NCI-H1048 (cell line): ENCODE measurements at regions not wholly inside any gene's neighbourhood (a gene's known extent, or its start where the extent isn't known, plus 50 kb on each side); places are given as distances from the start of the nearest gene placed in this dataset.

Experiments
- DNase-seq: peaks from one replicate; lab custom pipeline; 2025; lab: John Stamatoyannopoulos, UW

GRCh38 chr15:91522605-91523332, 330.7 kb upstream of the SLCO3A1 start:
- DNase-seq: no peak

- DNase-seq: no peak
These were observed 329.9 kb upstream of the SLCO3A1 start for GRCh38 chr15:91523596-91523995.

- DNase-seq: no peak
These were observed 329.0 kb upstream of the SLCO3A1 start for GRCh38 chr15:91524534-91524933.

GRCh38 chr15:91525751-91526150, 327.8 kb upstream of the SLCO3A1 start:
- DNase-seq: no peak

GRCh38 chr15:91526424-91526823, 327.1 kb upstream of the SLCO3A1 start:
- DNase-seq: no peak

- DNase-seq: no peak
These were observed 324.7 kb upstream of the SLCO3A1 start for GRCh38 chr15:91528801-91529200.

GRCh38 chr15:91529534-91529933, 324.0 kb upstream of the SLCO3A1 start:
- DNase-seq: no peak

GRCh38 chr15:91530279-91530678, 323.2 kb upstream of the SLCO3A1 start:
- DNase-seq: no peak

GRCh38 chr15:91530956-91531582, 322.4 kb upstream of the SLCO3A1 start:
- DNase-seq: no peak

GRCh38 chr15:91534235-91534634, 319.3 kb upstream of the SLCO3A1 start:
- no peak for DNase-seq

- DNase-seq: no peak
These were observed 318.5 kb upstream of the SLCO3A1 start for GRCh38 chr15:91534976-91535375.

- no peak for DNase-seq
These were observed 317.5 kb upstream of the SLCO3A1 start for GRCh38 chr15:91535856-91536500.

- DNase-seq: no peak
These were observed 315.7 kb upstream of the SLCO3A1 start for GRCh38 chr15:91537856-91538255.

- no peak for DNase-seq
These were observed 314.7 kb upstream of the SLCO3A1 start for GRCh38 chr15:91538782-91539181.

- no peak for DNase-seq
These were observed 312.2 kb upstream of the SLCO3A1 start for GRCh38 chr15:91541286-91541685.

GRCh38 chr15:91542226-91542625, 311.3 kb upstream of the SLCO3A1 start:
- DNase-seq: no peak

GRCh38 chr15:91547356-91547755, 306.2 kb upstream of the SLCO3A1 start:
- no peak for DNase-seq

GRCh38 chr15:91548549-91548948, 305.0 kb upstream of the SLCO3A1 start:
- DNase-seq: no peak

- DNase-seq: no peak
These were observed 303.9 kb upstream of the SLCO3A1 start for GRCh38 chr15:91549581-91549980.

- no peak for DNase-seq
These were observed 301.0 kb upstream of the SLCO3A1 start for GRCh38 chr15:91552555-91552954.

GRCh38 chr15:91553196-91553854, 300.2 kb upstream of the SLCO3A1 start:
- DNase-seq: no peak

- DNase-seq: no peak
These were observed 298.2 kb upstream of the SLCO3A1 start for GRCh38 chr15:91555312-91555711.

- no peak for DNase-seq
These were observed 296.6 kb upstream of the SLCO3A1 start for GRCh38 chr15:91556926-91557325.
